Pancreas (tissue), 10 donors: ENCODE measurements at regions not wholly inside any gene's neighbourhood (a gene's known extent, or its start where the extent isn't known, plus 50 kb on each side); places are given as distances from the start of the nearest gene placed in this dataset.

Source experiments
- ATAC-seq, 4 donors: fragments of 200-7000 bp; cut with Tn5 transposase; one replicate each; pipeline versions ENCODE4 v1.8.0 to v1.9.1; 2020; ENCODE audit warnings: mild to moderate bottlenecking in 4 of 4, moderate library complexity in 4 of 4
- DNase-seq, 6 donors: peaks; one replicate each; pipeline ENCODE4 v3.0.0-alpha.2; 2020
- FAIRE-seq: peaks from 2 replicates; lab custom pipeline; 2012; peaks lifted over from hg19 to GRCh38; lab: Jason Lieb, UNC
- H3K27ac ChIP-seq, 4 donors: fragments of 200-600 bp; sonication (generic); 1 replicate in 3 of 4; 2 replicates in 1 of 4; pipeline versions ENCODE4 v1.5.0 to v1.8.0; 2020
- H3K27me3 ChIP-seq, 4 donors: fragments of 200-600 bp; one replicate each; pipeline ENCODE4 v1.8.0; 2021
- H3K36me3 ChIP-seq, 3 donors: fragments of 200-600 bp; sonication (generic) in 1 of 3; one replicate each; pipeline versions ENCODE4 v1.5.0 to v1.8.0; 2020 to 2021
- H3K4me1 ChIP-seq, 3 donors: fragments of 200-600 bp; one replicate each; pipeline ENCODE4 v1.8.0; 2021
- H3K4me3 ChIP-seq, 4 donors: fragments of 200-600 bp; sonication (generic) in 2 of 4; one replicate each; pipeline versions ENCODE4 v1.5.0 to v1.8.0; 2020 to 2021
- H3K9me3 ChIP-seq, 4 donors: fragments of 200-600 bp; one replicate each; pipeline ENCODE4 v1.8.0; 2021
- CTCF ChIP-seq, 4 donors: fragments of 200-600 bp; sonication (generic) in 3 of 4; IDR thresholded peaks; one replicate each; pipeline versions ENCODE4 v1.5.0 to v1.8.0; 2021; ENCODE audit warnings: antibody characterized with exemption in 4 of 4
- WGBS, 2 donors: extraction: QIAGEN DNeasy Blood & Tissue Kit; methylation state at CpG; one replicate each; pipeline ENCODE4 v1.1.7; 2013; 5-methylcytosine and 5-hydroxymethylcytosine counted together
- intact Hi-C, 3 donors: fragments of 100-400 bp; cut with DNase I; formaldehyde crosslinking; loops; one replicate each; pipeline versions ENCODE4 v1.11.1 to v1.14.2; 2022
- donor health status: healthy with polysubstance abuse.
- donor health status: DM: no; HTN: no; CAD: no; lungs with moderate emphysema.
- donor health status: DM: no; HTN: no; CAD: no.
- donor health status: control.
- donor health status: control.
- donor health status: Bipolar disorder and iron deficiency.
- donor health status: DM: yes; HTN: yes; CAD: no.
- donor health status: DM: no; HTN: no; CAD: no.
- donor health status: DM: no; HTN: no; CAD: no.
- donor health status: DM: yes; HTN: yes; CAD: no.

DNA sequence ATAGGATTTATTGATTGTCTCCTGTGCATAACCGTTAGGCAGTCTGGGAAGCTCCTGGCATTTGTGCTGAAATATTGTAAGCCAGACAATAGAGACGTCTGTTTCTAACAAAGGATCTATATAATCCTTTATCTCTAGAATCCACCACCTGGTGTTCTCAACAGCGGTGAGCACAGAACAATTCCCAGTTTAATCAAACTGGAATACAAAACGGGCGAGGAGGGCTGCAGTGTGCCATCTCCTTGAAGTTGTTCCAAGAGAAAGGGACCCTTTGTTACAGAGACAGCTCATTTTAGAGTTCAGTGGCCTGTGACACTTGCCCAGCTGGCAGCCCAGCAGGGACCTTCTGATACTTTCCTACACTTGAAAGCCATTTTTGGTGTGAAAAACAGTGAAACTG, 162.8 kb upstream of the IVNS1ABP start:
- Histone ChIP-seq H3K4me1 (peaks cover 0 to 9% (median 0%) of the 10 kb centered on the region in 3 donors), H3K27me3 (no peaks in the 10 kb centered on the region), H3K9me3 (no peaks in the 10 kb centered on the region), H3K36me3 (no peaks in the 10 kb centered on the region), H3K27ac (no peak overlapping the region), H3K4me3 (no peak overlapping the region)
- intact Hi-C loops, result no loop called here
- TF ChIP-seq CTCF (IDR thresholded peaks at IDR 0.05), result no peak
- no peak for DNase-seq
- no peak for FAIRE-seq
- WGBS, 2 donors, result 57 to 60% methylated on average over 5 of the region's 5 CpGs
- ATAC-seq, result no peak

GRCh38 chr1:185478877-185479276, 161.8 kb upstream of the IVNS1ABP start:
- 94 to 95% methylated on average over 3 of the region's 3 CpGs for WGBS, 2 donors
- ATAC-seq (peak in 1 of 4 donors; percentile 11), FAIRE-seq (no peak), DNase-seq (no peak)
- TF ChIP-seq CTCF (IDR thresholded peaks at IDR 0.05), result no peak
- no peaks in the 10 kb centered on the region for H3K36me3 ChIP-seq
- H3K9me3 ChIP-seq, result no peaks in the 10 kb centered on the region
- no peaks in the 10 kb centered on the region for H3K27me3 ChIP-seq
- peaks cover 0 to 9% (median 0%) of the 10 kb centered on the region in 3 donors for H3K4me1 ChIP-seq
- intact Hi-C loops, result no loop called here
- H3K4me3 ChIP-seq, result no peak overlapping the region
- no peak overlapping the region for H3K27ac ChIP-seq

DNA sequence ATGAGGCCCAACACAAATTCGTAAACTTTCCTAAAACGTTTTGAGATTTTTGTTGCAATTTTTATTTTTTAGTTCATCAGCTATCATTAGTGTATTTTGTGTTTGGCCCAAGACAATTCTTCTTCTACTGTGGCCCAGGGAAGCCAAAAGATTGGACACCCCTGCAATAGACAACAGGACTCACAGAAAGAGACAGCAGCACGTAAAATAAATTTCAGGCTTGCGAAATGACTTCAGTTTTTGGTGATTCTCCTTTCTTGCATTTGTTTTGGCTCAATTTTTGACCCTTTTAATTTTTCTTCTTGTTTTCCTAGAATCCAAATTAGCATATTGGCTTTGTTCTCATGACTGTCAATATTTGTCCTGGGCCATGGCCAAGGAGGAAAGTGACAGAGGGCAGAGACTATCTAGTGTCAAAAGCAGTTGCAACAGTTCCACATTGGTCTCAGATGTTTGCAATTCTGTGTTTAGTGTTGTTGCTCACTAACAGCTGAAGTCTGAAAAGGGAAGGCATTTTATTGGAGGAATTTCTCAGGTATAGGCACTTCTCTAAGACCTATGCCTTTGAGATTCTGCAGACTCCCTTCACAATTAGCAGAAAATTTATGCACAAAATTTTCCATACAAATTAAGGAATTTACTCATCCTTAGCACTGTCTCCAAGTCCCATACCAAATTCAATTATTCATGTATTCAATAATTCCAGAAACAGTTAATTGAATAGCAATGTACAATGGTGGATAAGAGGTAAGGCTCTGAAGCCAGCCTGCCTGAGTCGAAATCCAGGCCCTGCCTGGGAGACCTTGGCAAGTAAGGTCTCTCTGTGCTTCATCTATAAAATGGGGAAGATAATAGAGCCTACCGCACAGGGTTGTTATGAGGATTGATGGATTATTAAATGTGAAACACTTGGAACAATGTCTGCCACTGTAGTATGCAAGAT, 160.9 kb upstream of the IVNS1ABP start:
- ATAC-seq (peak in 3 of 4 donors; percentile 91 to 93 (median 93)), FAIRE-seq (no peak), DNase-seq (peak in 3 of 6 donors; percentile 31 to 45 (median 34))
- no peaks in the 10 kb centered on the region for H3K27me3 ChIP-seq
- 36 to 46% methylated on average over 6 of the region's 6 CpGs for WGBS, 2 donors
- no peak for TF ChIP-seq CTCF (IDR thresholded peaks at IDR 0.05)
- intact Hi-C loops, result no loop called here
- peaks cover 0 to 9% (median 0%) of the 10 kb centered on the region in 3 donors for H3K4me1 ChIP-seq
- H3K4me3 ChIP-seq, result no peak overlapping the region
- H3K9me3 ChIP-seq, result no peaks in the 10 kb centered on the region
- no peak overlapping the region for H3K27ac ChIP-seq
- no peaks in the 10 kb centered on the region for H3K36me3 ChIP-seq

GRCh38 chr1:185474440-185475149, 157.6 kb upstream of the IVNS1ABP start:
- Histone ChIP-seq H3K9me3 (no peaks in the 10 kb centered on the region), H3K4me3 (no peak overlapping the region), H3K36me3 (no peaks in the 10 kb centered on the region), H3K27ac (no peak overlapping the region), H3K4me1 (peaks cover 0 to 9% (median 0%) of the 10 kb centered on the region in 3 donors), H3K27me3 (no peaks in the 10 kb centered on the region)
- no peak for TF ChIP-seq CTCF (IDR thresholded peaks at IDR 0.05)
- DNase-seq (no peak), ATAC-seq (no peak), FAIRE-seq (no peak)
- intact Hi-C loops, result no loop called here
- 87 to 93% methylated on average over 2 of the region's 2 CpGs for WGBS, 2 donors
